ENCODE measurements at regions not wholly inside any gene's neighbourhood (a gene's known extent, or its start where the extent isn't known, plus 50 kb on each side); places are given as distances from the start of the nearest gene placed in this dataset.

GRCh38 chr2:871175-871727, 79.4 kb upstream of the SNTG2 start:
- Histone ChIP-seq H3K27me3 (ENCODE audit: insufficient read depth, low read depth) (peaks cover 84% of the 10 kb centered on the region), H3K79me2 (ENCODE audit: low read depth) (no peaks in the 10 kb centered on the region), H3K4me2 (no peak overlapping the region), H3K36me3 (ENCODE audit: low read depth) (no peaks in the 10 kb centered on the region), H3K4me1 (replicated peaks; ENCODE audit: insufficient read depth) (no peaks in the 10 kb centered on the region), H3K9me3 (ENCODE audit: insufficient read depth, low read depth) (no peaks in the 10 kb centered on the region), H2AFZ (no peak overlapping the region), H3K4me3 (no peak overlapping the region), H4K20me1 (ENCODE audit: insufficient read depth) (no peaks in the 10 kb centered on the region; the same call in 1 of the 2 replicates), H3K9me2 (ENCODE audit: insufficient read depth) (no peaks in the 10 kb centered on the region), H3K27ac (no peak overlapping the region), H3F3A (ENCODE audit: insufficient read depth, low read depth) (no peaks in the 10 kb centered on the region)
- no TSS peak for BruUV-seq (replicated peaks)
- intact Hi-C loops (cut with micrococcal nuclease; ENCODE audit: unreplicated experiment) = no loop called here
- TF ChIP-seq CTCF (conservative IDR thresholded peaks at IDR 0.05) = no peak
- no peak for TF ChIP-seq EZH2 (IDR thresholded peaks at IDR 0.05; ENCODE audit: low read depth)
- no peak for DNase-seq
- CTCF ChIA-PET = no interaction called here
- POLR2A ChIA-PET (ENCODE audit: unreplicated experiment) = no interaction called here

- intact Hi-C loops (cut with micrococcal nuclease; ENCODE audit: unreplicated experiment) = no loop called here
- Histone ChIP-seq H3K9me2 (ENCODE audit: insufficient read depth) (no peaks in the 10 kb centered on the region), H3K36me3 (ENCODE audit: low read depth) (no peaks in the 10 kb centered on the region), H3K27ac (no peak overlapping the region), H4K20me1 (ENCODE audit: insufficient read depth) (no peaks in the 10 kb centered on the region; the same call in 1 of the 2 replicates), H3K4me1 (replicated peaks; ENCODE audit: insufficient read depth) (no peaks in the 10 kb centered on the region), H3K27me3 (ENCODE audit: insufficient read depth, low read depth) (peaks cover 83% of the 10 kb centered on the region), H3K4me3 (no peak overlapping the region), H3F3A (ENCODE audit: insufficient read depth, low read depth) (no peaks in the 10 kb centered on the region), H3K79me2 (ENCODE audit: low read depth) (no peaks in the 10 kb centered on the region), H2AFZ (no peak overlapping the region), H3K9me3 (ENCODE audit: insufficient read depth, low read depth) (no peaks in the 10 kb centered on the region), H3K4me2 (no peak overlapping the region)
- no TSS peak for BruUV-seq (replicated peaks)
- DNase-seq = no peak
- TF ChIP-seq EZH2 (IDR thresholded peaks at IDR 0.05; ENCODE audit: low read depth) (no peak), CTCF (conservative IDR thresholded peaks at IDR 0.05) (no peak)
- CTCF ChIA-PET = no interaction called here
- POLR2A ChIA-PET (ENCODE audit: unreplicated experiment) = no interaction called here
Observed at GRCh38 chr2:870426-870825, 80.2 kb upstream of the SNTG2 start.

- intact Hi-C loops (cut with micrococcal nuclease; ENCODE audit: unreplicated experiment) = no loop called here
- H3K36me3 ChIP-seq (ENCODE audit: low read depth) = no peaks in the 10 kb centered on the region
- CTCF ChIA-PET = no interaction called here
- no peak overlapping the region for H3K4me2 ChIP-seq
- no TSS peak for BruUV-seq (replicated peaks)
- no peak overlapping the region for H3K27ac ChIP-seq
- H2AFZ ChIP-seq = no peak overlapping the region
- no peaks in the 10 kb centered on the region for H3F3A ChIP-seq (ENCODE audit: insufficient read depth, low read depth)
- H3K4me1 ChIP-seq (replicated peaks; ENCODE audit: insufficient read depth) = no peaks in the 10 kb centered on the region
- no peak for TF ChIP-seq EZH2 (IDR thresholded peaks at IDR 0.05; ENCODE audit: low read depth)
- TF ChIP-seq CTCF (conservative IDR thresholded peaks at IDR 0.05) = no peak
- H3K4me3 ChIP-seq = no peak overlapping the region
- no peaks in the 10 kb centered on the region for H3K9me2 ChIP-seq (ENCODE audit: insufficient read depth)
- peaks cover 83% of the 10 kb centered on the region for H3K27me3 ChIP-seq (ENCODE audit: insufficient read depth, low read depth)
- H3K9me3 ChIP-seq (ENCODE audit: insufficient read depth, low read depth) = no peaks in the 10 kb centered on the region
- POLR2A ChIA-PET (ENCODE audit: unreplicated experiment) = no interaction called here
- H3K79me2 ChIP-seq (ENCODE audit: low read depth) = no peaks in the 10 kb centered on the region
- no peaks in the 10 kb centered on the region; the same call in 1 of the 2 replicates for H4K20me1 ChIP-seq (ENCODE audit: insufficient read depth)
- DNase-seq = no peak
Observed at GRCh38 chr2:869894-870293, 80.8 kb upstream of the SNTG2 start.
